ENCODE measurements at regions not wholly inside any gene's neighbourhood (a gene's known extent, or its start where the extent isn't known, plus 50 kb on each side); places are given as distances from the start of the nearest gene placed in this dataset.
A peak's percentile ranks its signal among the peaks of the same experiment; 100 is the strongest.
"Not testable (repeated sequence)": the region's sequence is repeated elsewhere in the genome, so short reads cannot be mapped to it uniquely, and the experiment has no call there.

DNA sequence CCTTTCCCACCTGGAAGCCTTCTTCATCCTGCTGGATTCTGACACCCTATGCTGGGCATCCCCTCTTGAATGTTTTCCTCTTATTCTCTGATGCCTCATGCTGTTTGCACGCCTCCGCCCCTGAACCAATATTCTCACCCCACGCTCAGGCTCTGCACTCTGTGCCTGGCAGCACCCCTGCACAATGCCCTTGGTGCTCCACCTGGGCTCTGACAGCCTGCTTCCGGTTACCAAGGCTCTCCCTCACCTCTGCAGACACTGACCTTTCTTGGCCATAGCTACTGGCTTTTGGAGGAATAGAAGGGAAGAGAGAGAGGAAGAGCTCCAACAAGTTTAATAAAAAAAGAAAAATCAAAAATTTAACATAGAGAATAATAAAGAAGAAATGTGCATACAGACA lies 108.7 kb upstream of the SHB start:
- DNase-seq (ENCODE audit: low read depth) = no peak
- H3K4me3 ChIP-seq (ENCODE audit: low read length) = no peak overlapping the region
- TF ChIP-seq, protein P1, sequence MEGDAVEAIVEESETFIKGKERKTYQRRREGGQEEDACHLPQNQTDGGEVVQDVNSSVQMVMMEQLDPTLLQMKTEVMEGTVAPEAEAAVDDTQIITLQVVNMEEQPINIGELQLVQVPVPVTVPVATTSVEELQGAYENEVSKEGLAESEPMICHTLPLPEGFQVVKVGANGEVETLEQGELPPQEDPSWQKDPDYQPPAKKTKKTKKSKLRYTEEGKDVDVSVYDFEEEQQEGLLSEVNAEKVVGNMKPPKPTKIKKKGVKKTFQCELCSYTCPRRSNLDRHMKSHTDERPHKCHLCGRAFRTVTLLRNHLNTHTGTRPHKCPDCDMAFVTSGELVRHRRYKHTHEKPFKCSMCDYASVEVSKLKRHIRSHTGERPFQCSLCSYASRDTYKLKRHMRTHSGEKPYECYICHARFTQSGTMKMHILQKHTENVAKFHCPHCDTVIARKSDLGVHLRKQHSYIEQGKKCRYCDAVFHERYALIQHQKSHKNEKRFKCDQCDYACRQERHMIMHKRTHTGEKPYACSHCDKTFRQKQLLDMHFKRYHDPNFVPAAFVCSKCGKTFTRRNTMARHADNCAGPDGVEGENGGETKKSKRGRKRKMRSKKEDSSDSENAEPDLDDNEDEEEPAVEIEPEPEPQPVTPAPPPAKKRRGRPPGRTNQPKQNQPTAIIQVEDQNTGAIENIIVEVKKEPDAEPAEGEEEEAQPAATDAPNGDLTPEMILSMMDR (conservative IDR thresholded peaks at IDR 0.05; ENCODE audit: low read length) = no peak

- no peak overlapping the region for H3K4me3 ChIP-seq (ENCODE audit: low read length)
- TF ChIP-seq, protein P1 (conservative IDR thresholded peaks at IDR 0.05; ENCODE audit: low read length) = no peak
- no peak for DNase-seq (ENCODE audit: low read depth)
Measured at GRCh38 chr9:38176251-38176650, 107.2 kb upstream of the SHB start.

- H3K4me3 ChIP-seq (ENCODE audit: low read length) = no peak overlapping the region
- no peak for DNase-seq (ENCODE audit: low read depth)
- TF ChIP-seq, protein P1 (conservative IDR thresholded peaks at IDR 0.05; ENCODE audit: low read length) = no peak
Measured at GRCh38 chr9:38175423-38175822, 106.4 kb upstream of the SHB start.

DNA sequence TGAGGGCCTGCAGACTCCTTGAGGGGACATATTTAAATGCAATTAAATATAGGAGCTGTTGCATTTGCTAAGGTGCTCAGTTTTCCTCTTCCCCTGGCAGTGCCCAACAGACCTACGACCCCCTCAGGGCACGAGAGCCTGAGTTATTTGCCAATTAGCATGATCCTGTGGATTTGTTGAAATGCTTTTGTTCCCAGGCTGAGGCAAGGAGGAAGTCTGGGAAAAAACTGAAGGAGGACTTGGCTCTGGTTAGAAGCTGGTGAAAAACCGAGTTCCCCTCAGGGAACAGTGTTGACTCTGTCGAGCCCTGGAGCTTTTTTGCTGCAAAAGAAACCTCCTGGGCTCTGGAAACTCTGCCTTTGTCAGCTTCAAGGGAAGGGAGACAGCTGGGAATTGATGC lies 103.6 kb upstream of the SHB start:
- H3K4me3 ChIP-seq (ENCODE audit: low read length) = no peak overlapping the region
- DNase-seq (ENCODE audit: low read depth) = no peak
- TF ChIP-seq, protein P1 (conservative IDR thresholded peaks at IDR 0.05; ENCODE audit: low read length) = no peak

DNA sequence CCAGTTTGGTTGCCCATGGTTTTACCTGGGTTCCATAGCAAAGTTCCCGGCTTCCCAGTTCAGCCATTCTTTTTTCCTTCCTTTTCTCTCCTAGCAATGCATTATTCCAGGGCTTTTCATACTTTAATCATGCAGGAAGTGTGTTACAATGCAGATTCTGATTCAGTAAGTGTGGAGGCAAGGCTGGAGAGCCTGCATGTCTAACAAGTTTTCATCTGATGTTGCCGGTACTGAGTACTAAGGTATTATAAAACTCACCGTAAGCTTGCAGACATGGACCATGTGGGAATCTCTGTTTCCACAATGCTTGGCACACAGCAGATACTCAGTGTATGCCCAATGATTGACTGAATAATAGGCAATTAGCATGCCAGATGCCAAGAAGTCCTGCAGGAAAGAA lies 102.9 kb upstream of the SHB start:
- no peak for DNase-seq (ENCODE audit: low read depth)
- no peak overlapping the region for H3K4me3 ChIP-seq (ENCODE audit: low read length)
- TF ChIP-seq, protein P1 (conservative IDR thresholded peaks at IDR 0.05; ENCODE audit: low read length) = no peak

- DNase-seq (ENCODE audit: low read depth) = no peak
- TF ChIP-seq, protein P1 (conservative IDR thresholded peaks at IDR 0.05; ENCODE audit: low read length) = no peak
- H3K4me3 ChIP-seq (ENCODE audit: low read length) = no peak overlapping the region
Measured at GRCh38 chr9:38171538-38171884, 102.5 kb upstream of the SHB start.

GRCh38 chr9:38170763-38171537 lies 101.9 kb upstream of the SHB start:
- H3K4me3 ChIP-seq (ENCODE audit: low read length) = not testable (repeated sequence)
- peak; percentile 9 for DNase-seq (ENCODE audit: low read depth)

- not testable (repeated sequence) for H3K4me3 ChIP-seq (ENCODE audit: low read length)
Measured at GRCh38 chr9:38170155-38170554, 101.1 kb upstream of the SHB start.

More at GRCh38 chr9:38170155-38170554, 101.1 kb upstream of the SHB start:
- DNase-seq (ENCODE audit: low read depth) = not testable (repeated sequence)

Data from AG10803 (cell line).